Stimulated activated naive B cell treated with anti-CD40 and anti-IgM and Interleukin-4, amounts not matched to agents 10 μg/mL and 1 μg/mL and 100 μg/mL, for 72 hours (primary cell): ENCODE measurements at regions not wholly inside any gene's neighbourhood (a gene's known extent, or its start where the extent isn't known, plus 50 kb on each side); places are given as distances from the start of the nearest gene placed in this dataset.

Source experiments
- ATAC-seq, 2 donors: fragments of 150-1000 bp; cut with Tn5 transposase; replicated peaks; 2 replicates each; pipeline ENCODE4 v1.10.0; 2021; ENCODE audit warnings: moderate library complexity in 1 of 2
- DNase-seq: peaks from one replicate; pipeline ENCODE4 v3.0.0; 2021
- H3K27ac Mint-ChIP-seq: one replicate; pipeline ENCODE4 v1.8.0; 2022; ENCODE audit warnings: mild to moderate bottlenecking, mixed read lengths
- H3K27me3 Mint-ChIP-seq, 2 donors: one replicate each; pipeline ENCODE4 v1.8.0; 2022; ENCODE audit warnings: mixed read lengths in 2 of 2
- H3K36me3 Mint-ChIP-seq, 2 donors: one replicate each; pipeline ENCODE4 v1.8.0; 2022; ENCODE audit warnings: mixed read lengths in 2 of 2, mild to moderate bottlenecking in 1 of 2
- H3K4me1 Mint-ChIP-seq, 2 donors: one replicate each; pipeline ENCODE4 v1.8.0; 2022; ENCODE audit warnings: mixed read lengths in 2 of 2, mild to moderate bottlenecking in 1 of 2
- H3K4me3 Mint-ChIP-seq, 2 donors: one replicate each; pipeline ENCODE4 v1.8.0; 2022; ENCODE audit warnings: mild to moderate bottlenecking in 2 of 2, mixed read lengths in 2 of 2, moderate library complexity in 1 of 2
- H3K9me3 Mint-ChIP-seq, 2 donors: one replicate each; pipeline ENCODE4 v1.8.0; 2022; ENCODE audit warnings: mixed read lengths in 2 of 2, mild to moderate bottlenecking in 1 of 2

DNA sequence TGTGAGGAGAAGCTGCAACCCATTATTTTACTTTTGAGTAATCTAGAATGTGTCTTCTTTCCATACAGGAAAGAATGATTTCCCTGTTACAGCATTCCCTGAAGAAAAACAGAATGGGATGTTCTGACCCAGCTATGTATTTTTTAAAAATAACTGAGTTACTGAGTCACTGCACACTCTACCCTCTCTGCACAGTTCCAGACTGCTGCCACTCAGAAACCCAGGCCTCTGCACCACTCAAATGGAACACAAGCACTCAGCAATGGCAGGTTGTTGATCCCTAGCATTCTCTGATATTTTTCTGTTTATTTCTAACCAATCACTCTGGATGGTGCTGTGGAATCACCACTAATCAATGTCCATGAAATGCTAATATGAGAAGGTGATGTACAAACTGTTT lies 1300.0 kb upstream of the FAM98A start:
- Mint-ChIP-seq H3K4me1 (no peaks in the 10 kb centered on the region), H3K27me3 (no peaks in the 10 kb centered on the region), H3K36me3 (no peaks in the 10 kb centered on the region), H3K9me3 (no peaks in the 10 kb centered on the region), H3K27ac (no peak overlapping the region), H3K4me3 (no peak overlapping the region)
- no peak for ATAC-seq
- DNase-seq: no peak

DNA sequence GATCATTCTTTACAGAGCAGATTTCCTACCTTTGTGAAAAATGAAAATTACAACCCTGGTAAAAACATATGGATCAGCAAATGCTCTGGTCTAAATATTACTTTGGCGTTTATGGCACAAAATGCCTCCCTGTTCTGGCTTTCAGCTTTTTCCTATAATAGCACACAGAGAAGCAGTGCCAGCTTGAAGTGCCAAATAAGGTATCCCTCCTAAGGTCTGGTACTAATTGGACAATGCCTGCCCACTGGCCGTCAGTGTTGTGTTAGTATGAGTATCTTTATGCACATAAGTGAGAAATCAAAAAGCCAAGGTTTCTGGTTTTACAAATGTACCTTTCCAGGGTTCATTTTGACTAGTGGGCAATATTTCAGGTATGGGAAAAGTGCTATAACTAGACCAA lies 1293.7 kb upstream of the FAM98A start:
- Mint-ChIP-seq H3K4me1 (no peaks in the 10 kb centered on the region), H3K9me3 (peaks cover 0 to 2% of the 10 kb centered on the region in 2 donors), H3K27me3 (no peaks in the 10 kb centered on the region), H3K4me3 (no peak overlapping the region), H3K27ac (no peak overlapping the region), H3K36me3 (no peaks in the 10 kb centered on the region)
- DNase-seq: no peak
- no peak for ATAC-seq

DNA sequence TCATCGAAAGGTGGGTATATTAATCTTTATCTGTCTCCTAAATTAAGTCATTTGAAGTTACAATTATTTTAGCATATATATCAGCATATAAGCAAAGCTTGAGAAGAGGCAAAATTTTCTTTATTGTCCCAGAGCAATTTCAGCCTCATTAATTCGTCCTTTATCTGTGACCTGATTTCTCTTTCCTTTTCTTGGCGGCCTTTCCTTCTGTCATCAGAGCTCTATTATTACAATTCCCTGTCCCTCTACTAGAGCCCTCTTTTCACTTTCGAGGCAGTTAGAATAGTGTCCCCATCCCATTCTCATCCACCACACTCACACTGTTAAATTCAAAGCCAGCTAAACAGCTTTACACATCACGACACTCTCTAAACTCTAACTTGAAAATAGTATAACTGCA lies 1293.2 kb upstream of the FAM98A start:
- H3K36me3 Mint-ChIP-seq: no peaks in the 10 kb centered on the region
- ATAC-seq (no peak), DNase-seq (no peak)
- peaks cover 0 to 2% of the 10 kb centered on the region in 2 donors for H3K9me3 Mint-ChIP-seq
- H3K27ac Mint-ChIP-seq: no peak overlapping the region
- no peaks in the 10 kb centered on the region for H3K4me1 Mint-ChIP-seq
- H3K27me3 Mint-ChIP-seq: no peaks in the 10 kb centered on the region
- no peak overlapping the region for H3K4me3 Mint-ChIP-seq

DNA sequence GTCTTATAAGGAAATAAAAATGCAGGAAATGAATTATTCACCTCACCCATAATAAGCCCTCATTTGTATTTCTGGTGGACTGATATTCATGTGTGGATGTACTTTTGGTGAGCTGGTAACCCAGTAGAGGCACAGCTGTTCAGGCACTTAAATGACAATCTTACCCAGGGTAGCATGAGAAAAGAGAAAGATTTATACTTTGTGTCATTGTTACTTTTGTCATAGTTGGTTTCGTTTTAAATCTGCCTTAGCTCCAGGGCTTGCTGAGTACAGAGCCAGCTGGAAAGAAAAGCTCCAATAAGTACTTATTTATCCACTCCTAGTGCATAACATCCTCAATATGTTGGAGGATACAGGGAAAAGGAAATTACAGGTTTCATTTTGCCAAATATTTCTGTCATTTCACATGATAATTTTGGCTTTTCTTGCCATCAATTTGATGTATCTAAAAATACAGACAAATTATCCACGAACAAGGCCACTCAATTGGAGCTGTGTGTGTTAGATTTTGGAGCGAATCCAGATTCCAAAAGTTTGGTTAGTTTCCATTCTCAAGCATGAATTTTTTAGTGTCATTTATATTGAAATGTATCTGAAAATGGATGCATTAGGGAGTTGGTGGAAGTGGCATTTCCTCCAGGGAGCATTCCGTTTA lies 1276.1 kb upstream of the FAM98A start:
- Mint-ChIP-seq H3K27me3 (no peaks in the 10 kb centered on the region), H3K4me3 (no peak overlapping the region), H3K9me3 (peaks cover 3 to 4% of the 10 kb centered on the region in 2 donors), H3K4me1 (no peaks in the 10 kb centered on the region), H3K36me3 (no peaks in the 10 kb centered on the region), H3K27ac (no peak overlapping the region)
- no peak for ATAC-seq
- no peak for DNase-seq

DNA sequence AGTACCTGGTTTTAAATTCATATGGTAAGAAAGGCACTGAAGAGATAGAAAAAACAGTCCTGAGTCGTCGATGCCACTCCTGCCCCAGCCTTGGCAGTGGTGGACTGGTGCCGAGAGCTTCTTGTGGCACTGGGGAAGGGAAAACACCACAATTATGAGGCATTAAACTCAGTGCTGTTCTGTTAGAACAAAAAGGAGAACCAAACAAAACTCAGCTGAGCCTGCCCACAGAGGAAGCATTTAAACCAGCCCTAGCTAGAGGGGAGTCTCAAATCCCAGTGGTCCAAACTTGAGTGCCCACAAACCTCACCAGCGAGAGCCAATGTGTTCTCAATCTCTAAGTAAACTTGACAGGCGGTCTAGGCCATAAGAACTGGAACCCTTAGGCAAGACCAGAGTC lies 1254.5 kb upstream of the FAM98A start:
- Mint-ChIP-seq H3K9me3 (peaks cover 11 to 14% of the 10 kb centered on the region in 2 donors), H3K36me3 (no peaks in the 10 kb centered on the region), H3K4me3 (no peak overlapping the region), H3K4me1 (no peaks in the 10 kb centered on the region), H3K27me3 (no peaks in the 10 kb centered on the region), H3K27ac (no peak overlapping the region)
- no peak for ATAC-seq
- no peak for DNase-seq

DNA sequence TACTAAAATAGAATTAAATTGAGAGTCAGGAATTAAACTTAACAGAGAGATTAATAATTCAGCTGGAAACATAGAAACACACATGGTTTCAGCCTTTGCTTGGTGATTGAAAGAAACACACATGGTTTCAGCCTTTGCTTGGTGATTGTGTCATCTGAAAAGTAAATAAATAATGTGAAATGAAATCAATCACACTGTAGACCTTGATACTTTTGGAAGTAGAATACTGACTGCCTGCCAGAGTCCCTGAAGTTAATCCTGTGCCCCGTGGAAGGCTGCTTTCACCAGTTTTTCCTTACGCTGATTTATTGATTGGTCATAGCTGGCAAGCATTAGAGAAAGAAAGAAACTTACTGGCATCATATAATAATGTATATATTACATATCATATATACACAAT lies 1252.7 kb upstream of the FAM98A start:
- no peaks in the 10 kb centered on the region for H3K4me1 Mint-ChIP-seq
- peaks cover 10 to 14% of the 10 kb centered on the region in 2 donors for H3K9me3 Mint-ChIP-seq
- no peak overlapping the region for H3K4me3 Mint-ChIP-seq
- H3K36me3 Mint-ChIP-seq: no peaks in the 10 kb centered on the region
- ATAC-seq (no peak), DNase-seq (no peak)
- no peaks in the 10 kb centered on the region for H3K27me3 Mint-ChIP-seq
- H3K27ac Mint-ChIP-seq: no peak overlapping the region

DNA sequence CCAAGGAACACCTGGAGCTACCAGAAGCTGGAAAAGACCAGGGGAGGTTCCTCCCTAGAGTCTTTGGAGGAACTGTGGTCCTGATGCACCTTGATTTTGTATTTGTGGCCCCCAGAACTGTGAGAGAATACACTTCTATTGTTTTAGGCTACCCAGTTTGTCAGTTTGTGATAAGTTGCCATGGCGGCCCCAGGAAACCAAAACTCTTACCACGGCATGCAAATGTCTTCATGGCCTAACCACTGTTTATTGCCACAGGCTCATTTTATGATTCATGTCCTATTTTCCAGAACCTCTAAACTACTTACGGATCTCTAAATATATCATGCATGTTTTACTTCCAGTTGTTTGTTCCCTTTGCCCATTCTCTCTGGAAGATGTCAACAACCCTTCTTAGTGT lies 1250.7 kb upstream of the FAM98A start:
- ATAC-seq (no peak), DNase-seq (no peak)
- Mint-ChIP-seq H3K4me1 (no peaks in the 10 kb centered on the region), H3K9me3 (peaks cover 5% of the 10 kb centered on the region in 2 donors), H3K36me3 (no peaks in the 10 kb centered on the region), H3K27ac (no peak overlapping the region), H3K27me3 (no peaks in the 10 kb centered on the region), H3K4me3 (no peak overlapping the region)

DNA sequence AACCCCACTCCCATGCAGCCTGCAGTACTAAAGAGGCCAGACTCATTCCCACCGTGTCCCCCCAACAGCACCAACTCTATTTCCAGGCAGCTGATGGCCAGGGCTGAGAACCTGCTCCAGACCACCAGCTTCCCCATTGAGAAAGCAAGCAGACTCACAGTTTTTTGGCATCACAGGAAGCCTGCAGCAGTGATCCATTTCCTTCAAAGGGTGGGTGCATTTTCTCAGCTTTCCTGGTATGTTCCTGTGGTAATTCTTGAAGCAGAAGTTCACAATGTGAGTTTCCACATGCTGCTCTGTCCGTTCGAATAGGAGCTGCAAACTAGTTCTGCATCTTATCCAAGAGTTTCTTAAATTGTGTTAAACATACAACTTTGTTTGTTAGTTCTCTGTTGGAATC lies 1249.6 kb upstream of the FAM98A start:
- H3K4me3 Mint-ChIP-seq: no peak overlapping the region
- no peaks in the 10 kb centered on the region for H3K4me1 Mint-ChIP-seq
- DNase-seq (no peak), ATAC-seq (no peak)
- no peaks in the 10 kb centered on the region for H3K36me3 Mint-ChIP-seq
- H3K9me3 Mint-ChIP-seq: no peaks in the 10 kb centered on the region
- H3K27ac Mint-ChIP-seq: no peak overlapping the region
- H3K27me3 Mint-ChIP-seq: no peaks in the 10 kb centered on the region

DNA sequence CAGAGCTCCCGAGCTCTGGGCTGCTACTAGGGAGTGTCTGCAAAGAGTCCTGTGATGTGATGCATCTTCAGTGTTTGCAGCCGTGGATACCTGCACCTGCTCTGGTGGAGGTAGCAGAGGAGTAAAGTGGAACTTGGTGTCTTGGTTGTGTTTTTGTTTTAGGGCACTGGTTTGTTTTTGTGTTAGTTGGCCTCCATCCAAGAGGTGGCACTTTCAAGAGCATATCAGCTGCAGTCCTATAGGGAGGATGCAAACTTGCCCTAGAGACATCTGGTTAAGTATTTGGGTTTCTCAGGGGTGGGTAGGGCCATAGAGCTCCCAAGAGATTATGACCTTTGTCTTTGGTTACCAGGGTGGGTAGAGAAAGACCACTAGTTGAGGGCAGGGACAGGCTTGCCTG lies 1249.0 kb upstream of the FAM98A start:
- no peaks in the 10 kb centered on the region for H3K9me3 Mint-ChIP-seq
- ATAC-seq: no peak
- H3K36me3 Mint-ChIP-seq: no peaks in the 10 kb centered on the region

DNA sequence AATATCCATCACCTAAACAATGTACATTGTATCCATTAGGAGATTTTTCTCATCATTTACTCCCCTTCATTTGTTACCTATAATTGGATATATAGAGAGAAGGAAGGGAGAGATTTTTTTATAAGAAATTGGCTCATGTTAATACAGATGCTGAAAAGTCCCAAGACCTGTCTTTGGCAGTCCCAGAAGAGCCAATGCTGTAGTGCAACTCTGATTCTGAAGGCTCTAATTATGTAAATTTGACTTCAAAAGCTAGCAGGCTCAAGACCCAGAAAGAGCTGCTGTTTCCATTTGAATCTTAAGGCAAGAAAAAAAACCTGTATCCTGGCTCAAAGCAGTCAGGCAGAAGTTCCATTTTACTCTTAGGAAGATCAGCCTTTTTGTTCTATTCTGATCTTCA lies 1245.5 kb upstream of the FAM98A start:
- DNase-seq: no peak

More for the DNA sequence above, 1249.0 kb upstream of the FAM98A start:
- Mint-ChIP-seq H3K27me3 (no peaks in the 10 kb centered on the region), H3K4me1 (no peaks in the 10 kb centered on the region), H3K4me3 (no peak overlapping the region), H3K27ac (no peak overlapping the region)
- no peak for DNase-seq

DNA sequence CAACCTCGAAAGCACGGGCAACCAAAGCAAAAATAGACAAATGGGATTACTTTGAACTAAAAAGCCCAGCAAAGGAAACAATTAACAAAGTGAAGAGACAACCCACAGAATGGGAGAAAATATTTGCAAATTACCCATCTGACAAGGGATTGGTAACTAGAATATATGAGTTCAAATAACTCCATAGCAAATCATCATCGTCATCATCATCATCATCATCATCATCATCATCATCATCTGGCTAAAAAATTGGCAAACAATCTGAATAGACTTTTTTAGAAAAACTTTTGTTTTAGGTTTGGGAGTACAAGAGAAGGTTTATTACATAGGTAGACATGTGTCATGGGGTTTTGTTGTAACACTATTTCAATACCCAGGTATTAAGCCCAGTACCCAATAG lies 1239.3 kb upstream of the FAM98A start:
- H3K9me3 Mint-ChIP-seq: peaks cover 14 to 15% of the 10 kb centered on the region in 2 donors
- DNase-seq (no peak), ATAC-seq (no peak)
- H3K4me1 Mint-ChIP-seq: no peaks in the 10 kb centered on the region
- H3K27me3 Mint-ChIP-seq: no peaks in the 10 kb centered on the region
- no peaks in the 10 kb centered on the region for H3K36me3 Mint-ChIP-seq
- H3K4me3 Mint-ChIP-seq: no peak overlapping the region
- no peak overlapping the region for H3K27ac Mint-ChIP-seq

More for the DNA sequence above, 1245.5 kb upstream of the FAM98A start:
- no peak overlapping the region for H3K27ac Mint-ChIP-seq
- H3K27me3 Mint-ChIP-seq: no peaks in the 10 kb centered on the region
- H3K9me3 Mint-ChIP-seq: peaks cover 0 to 1% of the 10 kb centered on the region in 2 donors
- no peaks in the 10 kb centered on the region for H3K4me1 Mint-ChIP-seq
- H3K4me3 Mint-ChIP-seq: no peak overlapping the region
- no peaks in the 10 kb centered on the region for H3K36me3 Mint-ChIP-seq
- ATAC-seq: no peak

DNA sequence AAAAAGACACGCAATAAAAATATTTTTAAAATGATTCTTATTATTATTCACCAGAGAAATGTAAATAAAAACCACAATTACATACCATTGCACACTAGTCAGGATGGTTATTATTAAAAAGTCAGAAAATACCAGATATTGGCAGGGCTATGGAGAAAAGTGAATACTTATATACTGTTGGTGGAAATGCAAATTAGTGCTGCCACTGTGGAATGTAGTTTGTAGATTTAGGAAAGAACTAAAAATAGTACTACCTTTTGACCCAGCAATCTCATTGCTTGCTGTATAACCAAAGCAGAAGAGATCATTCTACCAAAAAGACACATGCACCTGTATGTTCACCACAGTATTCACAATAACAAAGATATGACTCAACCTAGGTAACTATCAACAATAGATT lies 1237.3 kb upstream of the FAM98A start:
- Mint-ChIP-seq H3K27ac (no peak overlapping the region), H3K9me3 (peaks cover 15% of the 10 kb centered on the region in 2 donors), H3K4me3 (no peak overlapping the region), H3K4me1 (no peaks in the 10 kb centered on the region), H3K27me3 (no peaks in the 10 kb centered on the region), H3K36me3 (no peaks in the 10 kb centered on the region)
- DNase-seq (no peak), ATAC-seq (no peak)

DNA sequence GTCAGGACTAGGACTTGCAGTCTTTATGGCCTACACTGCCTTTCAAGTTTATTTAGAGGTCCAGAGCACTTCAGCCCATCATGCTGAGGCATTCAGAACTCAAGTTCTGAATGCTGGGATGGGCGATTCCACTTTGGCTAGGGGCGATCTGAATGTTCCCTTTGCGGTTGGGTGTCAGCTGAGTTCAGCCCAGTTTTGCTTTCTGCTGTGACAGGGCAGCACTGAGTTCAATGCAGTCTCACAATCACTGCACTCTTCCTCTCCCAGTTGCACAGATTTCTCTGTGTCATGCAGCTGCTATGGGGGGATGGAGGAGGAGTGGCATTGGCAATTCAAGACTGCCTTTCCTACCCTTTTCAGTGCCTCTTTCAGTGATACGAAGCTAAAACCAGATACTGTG lies 1232.0 kb upstream of the FAM98A start:
- Mint-ChIP-seq H3K4me1 (no peaks in the 10 kb centered on the region), H3K36me3 (no peaks in the 10 kb centered on the region), H3K9me3 (peaks cover 8 to 11% of the 10 kb centered on the region in 2 donors), H3K4me3 (no peak overlapping the region), H3K27ac (no peak overlapping the region), H3K27me3 (no peaks in the 10 kb centered on the region)
- ATAC-seq: no peak
- DNase-seq: no peak

DNA sequence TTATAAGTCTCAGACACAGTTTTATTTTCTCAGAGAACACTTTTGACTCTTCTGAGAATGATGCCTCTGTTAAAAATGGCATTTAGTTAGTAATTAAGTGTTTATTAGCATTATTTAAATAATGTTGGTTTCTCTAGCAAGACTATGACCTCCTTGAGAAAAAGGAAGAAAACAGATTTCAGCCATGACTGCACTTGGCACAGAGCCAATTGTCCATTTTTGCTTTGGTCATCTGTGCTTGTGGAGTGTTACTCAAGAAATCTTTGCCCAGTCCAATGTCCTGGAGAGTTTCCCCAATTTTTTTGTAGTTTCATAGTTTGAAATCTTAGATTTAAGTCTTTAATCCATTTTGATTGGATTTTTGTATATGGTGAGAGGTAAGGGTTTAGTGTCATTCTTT lies 1229.4 kb upstream of the FAM98A start:
- no peaks in the 10 kb centered on the region for H3K4me1 Mint-ChIP-seq
- H3K36me3 Mint-ChIP-seq: no peaks in the 10 kb centered on the region
- DNase-seq: no peak
- H3K27ac Mint-ChIP-seq: no peak overlapping the region
- H3K27me3 Mint-ChIP-seq: no peaks in the 10 kb centered on the region
- ATAC-seq: no peak
- peaks cover 2 to 7% of the 10 kb centered on the region in 2 donors for H3K9me3 Mint-ChIP-seq
- H3K4me3 Mint-ChIP-seq: no peak overlapping the region

DNA sequence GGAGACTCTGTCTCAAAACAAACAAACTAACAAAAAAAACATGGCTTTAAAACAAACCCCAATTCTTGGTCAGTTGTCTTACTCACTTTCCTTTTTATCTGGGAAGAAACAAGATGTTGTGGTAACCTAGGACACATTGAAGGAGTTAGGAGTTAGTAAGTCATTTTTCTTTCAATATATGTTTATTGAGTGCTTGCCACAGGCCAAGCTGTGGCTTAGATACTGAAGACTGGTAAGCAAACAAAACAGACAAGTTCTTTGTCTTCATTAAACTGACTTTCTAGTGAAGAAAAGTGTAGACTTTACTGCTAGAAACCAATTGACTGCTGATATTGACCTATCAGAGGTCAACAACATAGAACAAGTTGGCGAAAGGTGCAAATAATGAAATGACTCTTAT lies 1228.3 kb upstream of the FAM98A start:
- H3K36me3 Mint-ChIP-seq: no peaks in the 10 kb centered on the region
- peaks cover 0 to 7% of the 10 kb centered on the region in 2 donors for H3K9me3 Mint-ChIP-seq
- H3K4me1 Mint-ChIP-seq: no peaks in the 10 kb centered on the region
- no peak for DNase-seq
- no peaks in the 10 kb centered on the region for H3K27me3 Mint-ChIP-seq
- H3K27ac Mint-ChIP-seq: no peak overlapping the region
- no peak overlapping the region for H3K4me3 Mint-ChIP-seq
- no peak for ATAC-seq

DNA sequence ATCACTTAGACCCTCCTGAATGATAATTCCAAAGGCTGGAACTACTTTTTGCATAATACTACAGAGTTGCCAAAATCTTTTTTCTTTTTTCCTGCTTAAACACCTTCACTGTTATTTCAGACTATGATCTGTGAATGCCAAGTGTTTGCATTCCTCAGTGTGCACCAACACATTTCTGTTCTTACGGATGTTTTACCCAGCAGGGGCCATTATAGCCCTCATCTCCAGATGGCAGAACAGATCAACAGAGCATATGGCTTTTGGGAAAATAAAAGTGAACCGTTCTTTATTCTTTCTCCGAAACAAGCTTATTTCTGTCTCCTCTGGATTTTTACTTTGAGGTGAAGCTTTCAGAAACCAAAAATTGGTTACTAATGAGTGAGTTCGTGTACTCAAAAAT lies 1226.6 kb upstream of the FAM98A start:
- peaks cover 0 to 7% of the 10 kb centered on the region in 2 donors for H3K9me3 Mint-ChIP-seq

More for the DNA sequence above, 1226.6 kb upstream of the FAM98A start:
- Mint-ChIP-seq H3K36me3 (no peaks in the 10 kb centered on the region), H3K27me3 (no peaks in the 10 kb centered on the region), H3K4me3 (no peak overlapping the region), H3K27ac (no peak overlapping the region), H3K4me1 (no peaks in the 10 kb centered on the region)
- DNase-seq: no peak
- no peak for ATAC-seq
